IPS-20b (cell line): ENCODE measurements at regions not wholly inside any gene's neighbourhood (a gene's known extent, or its start where the extent isn't known, plus 50 kb on each side); places are given as distances from the start of the nearest gene placed in this dataset.

Experiments used
- H3K27ac ChIP-seq: one replicate; pipeline ENCODE4 v1.5.1; 2013; ENCODE audit warnings: low read length
- H3K27me3 ChIP-seq: 2 replicates; pipeline ENCODE4 v1.6.1; 2013; ENCODE audit warnings: mild to moderate bottlenecking, low read length, inconsistent platforms; ENCODE audit not compliant: insufficient read depth
- H3K36me3 ChIP-seq: 2 replicates; pipeline ENCODE4 v1.6.1; 2013; ENCODE audit warnings: low read depth, mild to moderate bottlenecking, inconsistent platforms, low read length, moderate library complexity; ENCODE audit not compliant: insufficient read depth
- H3K4me1 ChIP-seq: 2 replicates; pipeline ENCODE4 v1.6.1; 2013; ENCODE audit warnings: mild to moderate bottlenecking, control low read depth, inconsistent platforms, low read length, moderate library complexity; ENCODE audit not compliant: insufficient read depth
- H3K4me3 ChIP-seq: 2 replicates; pipeline ENCODE4 v1.5.1; 2013; ENCODE audit warnings: mild to moderate bottlenecking, low read length, inconsistent platforms
- H3K9ac ChIP-seq: 2 replicates; pipeline ENCODE4 v1.6.1; 2013; ENCODE audit warnings: low read depth, mild to moderate bottlenecking, inconsistent platforms, low read length, moderate library complexity
- H3K9me3 ChIP-seq: 2 replicates; pipeline ENCODE4 v1.6.1; 2013; ENCODE audit warnings: mild to moderate bottlenecking, low read depth, low read length, inconsistent platforms; ENCODE audit not compliant: insufficient read depth

- Histone ChIP-seq H3K4me3 (no peak overlapping the region), H3K27me3 (no peaks in the 10 kb centered on the region), H3K27ac (no peak overlapping the region), H3K36me3 (no peaks in the 10 kb centered on the region), H3K9me3 (no peaks in the 10 kb centered on the region), H3K4me1 (no peaks in the 10 kb centered on the region; the same call in 1 of the 2 replicates), H3K9ac (no peak overlapping the region)
Measured at GRCh38 chrX:51798701-51799100, 55.5 kb downstream of the GSPT2 start.

- H3K4me3 ChIP-seq: peak overlapping the region; percentile 91
- H3K9me3 ChIP-seq: no peaks in the 10 kb centered on the region
- peak overlapping the region; percentile 97 for H3K9ac ChIP-seq
- H3K27me3 ChIP-seq: no peaks in the 10 kb centered on the region
- H3K4me1 ChIP-seq: peaks cover 5% of the 10 kb centered on the region; the same call in 1 of the 2 replicates
- peak overlapping the region; percentile 93 for H3K27ac ChIP-seq
- H3K36me3 ChIP-seq: peaks cover 8% of the 10 kb centered on the region; the same call in 1 of the 2 replicates
Measured at GRCh38 chrX:51802917-51803688, 59.9 kb downstream of the GSPT2 start.

- Histone ChIP-seq H3K36me3 (peaks cover 8% of the 10 kb centered on the region; the same call in 1 of the 2 replicates), H3K9ac (peak overlapping the region; percentile 97; the same call in 1 of the 2 replicates), H3K27ac (no peak overlapping the region), H3K4me1 (peaks cover 5% of the 10 kb centered on the region; the same call in 1 of the 2 replicates), H3K4me3 (peak overlapping the region; percentile 91), H3K27me3 (no peaks in the 10 kb centered on the region), H3K9me3 (no peaks in the 10 kb centered on the region)
Measured at GRCh38 chrX:51803833-51804232, 60.6 kb downstream of the GSPT2 start.

GRCh38 chrX:51804741-51805140 is 61.5 kb downstream of the GSPT2 start:
- peak overlapping the region; percentile 91; the same call in 1 of the 2 replicates for H3K4me3 ChIP-seq
- peaks cover 5% of the 10 kb centered on the region; the same call in 1 of the 2 replicates for H3K4me1 ChIP-seq
- H3K9ac ChIP-seq: no peak overlapping the region
- no peak overlapping the region for H3K27ac ChIP-seq
- no peaks in the 10 kb centered on the region for H3K9me3 ChIP-seq
- no peaks in the 10 kb centered on the region for H3K27me3 ChIP-seq
- peaks cover 8% of the 10 kb centered on the region; the same call in 1 of the 2 replicates for H3K36me3 ChIP-seq

- Histone ChIP-seq H3K36me3 (peaks cover 5% of the 10 kb centered on the region; the same call in 1 of the 2 replicates), H3K27ac (no peak overlapping the region), H3K9ac (no peak overlapping the region), H3K4me1 (no peaks in the 10 kb centered on the region), H3K9me3 (no peaks in the 10 kb centered on the region), H3K27me3 (no peaks in the 10 kb centered on the region), H3K4me3 (no peak overlapping the region)
Measured at GRCh38 chrX:51813886-51814460, 70.7 kb downstream of the GSPT2 start.

DNA sequence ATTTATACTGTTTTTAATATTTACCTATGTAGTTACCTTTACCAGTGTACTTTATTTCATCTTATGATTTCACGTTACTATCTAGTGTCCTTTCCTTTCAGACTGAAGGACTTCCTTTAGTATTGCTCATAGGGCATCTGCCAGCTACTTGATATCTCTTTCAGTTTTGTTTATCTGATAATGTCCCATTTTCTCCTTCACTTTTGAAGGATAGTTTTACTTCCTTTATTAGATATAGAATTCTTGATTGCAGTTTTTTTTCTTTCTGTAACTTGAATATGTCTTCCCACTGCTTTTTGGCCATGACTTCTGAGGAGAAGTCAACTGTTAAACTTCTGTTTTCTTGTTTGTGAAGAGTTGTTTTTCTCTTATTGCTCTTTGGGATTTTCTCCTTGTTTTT is 69.4 kb upstream of the MAGED1 start:
- no peaks in the 10 kb centered on the region for H3K36me3 ChIP-seq
- no peak overlapping the region for H3K9ac ChIP-seq
- peaks cover 9% of the 10 kb centered on the region for H3K4me1 ChIP-seq
- no peaks in the 10 kb centered on the region for H3K27me3 ChIP-seq
- no peaks in the 10 kb centered on the region for H3K9me3 ChIP-seq
- H3K27ac ChIP-seq: no peak overlapping the region
- no peak overlapping the region for H3K4me3 ChIP-seq

- H3K9ac ChIP-seq: no peak overlapping the region
- no peak overlapping the region for H3K27ac ChIP-seq
- H3K9me3 ChIP-seq: no peaks in the 10 kb centered on the region
- H3K4me3 ChIP-seq: no peak overlapping the region
- no peaks in the 10 kb centered on the region for H3K27me3 ChIP-seq
- no peaks in the 10 kb centered on the region for H3K36me3 ChIP-seq
- H3K4me1 ChIP-seq: peaks cover 9% of the 10 kb centered on the region
Measured at GRCh38 chrX:51825436-51825835, 68.0 kb upstream of the MAGED1 start.

DNA sequence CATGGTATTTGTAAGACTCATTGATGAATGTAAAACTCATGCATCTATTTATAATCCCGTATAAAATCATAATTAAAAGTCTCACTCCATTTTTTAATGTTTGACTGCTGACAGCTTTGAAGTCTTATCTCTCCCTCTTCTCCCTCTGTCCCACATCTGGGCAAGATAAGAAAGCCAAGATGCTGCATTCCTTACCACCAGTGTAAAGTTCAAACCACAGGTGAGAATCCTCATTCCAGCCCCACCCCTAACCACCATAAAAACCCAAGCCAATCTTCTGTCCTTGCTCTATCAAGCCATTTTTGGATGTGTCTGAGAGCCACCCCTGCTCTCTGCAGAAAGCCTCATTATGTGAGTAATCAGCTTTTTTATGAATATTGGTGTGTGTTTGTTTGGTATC is 59.3 kb upstream of the MAGED1 start:
- no peak overlapping the region for H3K9ac ChIP-seq

DNA sequence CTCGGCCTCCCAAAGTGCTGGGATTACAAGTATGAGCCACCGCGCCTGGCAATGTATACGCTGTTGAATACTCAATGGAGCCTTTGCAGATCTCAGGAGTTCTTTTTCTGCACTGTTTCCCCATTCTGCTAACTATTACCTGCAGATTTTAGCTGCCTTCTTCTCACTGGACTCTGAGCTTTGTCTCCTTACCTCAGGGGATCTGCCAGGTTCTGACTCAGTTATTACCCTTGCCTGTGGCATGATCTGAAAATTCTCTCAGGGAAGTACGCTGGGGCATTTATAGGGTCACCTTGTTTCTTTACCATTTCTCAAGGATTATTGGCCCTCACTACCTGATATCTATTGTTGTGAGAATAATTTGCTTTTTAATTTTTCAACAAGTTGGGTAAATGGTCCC is 56.6 kb upstream of the MAGED1 start:
- Histone ChIP-seq H3K4me3 (no peak overlapping the region), H3K27ac (no peak overlapping the region), H3K27me3 (no peaks in the 10 kb centered on the region), H3K4me1 (no peaks in the 10 kb centered on the region; the same call in 1 of the 2 replicates), H3K36me3 (no peaks in the 10 kb centered on the region), H3K9ac (no peak overlapping the region), H3K9me3 (no peaks in the 10 kb centered on the region)

More for the DNA sequence above, 59.3 kb upstream of the MAGED1 start:
- H3K4me1 ChIP-seq: no peaks in the 10 kb centered on the region; the same call in 1 of the 2 replicates
- no peaks in the 10 kb centered on the region for H3K27me3 ChIP-seq
- H3K36me3 ChIP-seq: no peaks in the 10 kb centered on the region
- H3K27ac ChIP-seq: no peak overlapping the region
- no peaks in the 10 kb centered on the region for H3K9me3 ChIP-seq
- no peak overlapping the region for H3K4me3 ChIP-seq

DNA sequence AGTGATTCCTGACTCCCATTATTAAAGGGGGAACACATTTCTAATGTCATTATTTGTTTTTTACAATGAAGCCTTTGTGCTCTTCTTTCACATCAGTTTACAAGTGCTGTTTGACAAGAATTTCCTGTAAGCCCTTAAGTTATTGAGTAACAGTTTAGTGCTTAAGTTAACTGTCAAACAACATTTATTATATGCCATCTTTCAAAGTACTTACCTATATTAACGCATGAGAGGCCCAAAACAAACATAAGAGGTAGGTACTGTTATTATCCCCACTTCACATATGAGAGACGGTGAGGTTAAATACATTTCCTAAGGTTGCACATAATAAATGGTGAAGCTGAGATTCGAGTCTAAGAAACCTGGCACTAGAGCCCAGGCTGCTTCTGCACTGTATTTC is 56.0 kb upstream of the MAGED1 start:
- Histone ChIP-seq H3K27me3 (no peaks in the 10 kb centered on the region), H3K36me3 (no peaks in the 10 kb centered on the region), H3K27ac (no peak overlapping the region), H3K4me3 (no peak overlapping the region), H3K4me1 (no peaks in the 10 kb centered on the region; the same call in 1 of the 2 replicates), H3K9me3 (no peaks in the 10 kb centered on the region), H3K9ac (no peak overlapping the region)

DNA sequence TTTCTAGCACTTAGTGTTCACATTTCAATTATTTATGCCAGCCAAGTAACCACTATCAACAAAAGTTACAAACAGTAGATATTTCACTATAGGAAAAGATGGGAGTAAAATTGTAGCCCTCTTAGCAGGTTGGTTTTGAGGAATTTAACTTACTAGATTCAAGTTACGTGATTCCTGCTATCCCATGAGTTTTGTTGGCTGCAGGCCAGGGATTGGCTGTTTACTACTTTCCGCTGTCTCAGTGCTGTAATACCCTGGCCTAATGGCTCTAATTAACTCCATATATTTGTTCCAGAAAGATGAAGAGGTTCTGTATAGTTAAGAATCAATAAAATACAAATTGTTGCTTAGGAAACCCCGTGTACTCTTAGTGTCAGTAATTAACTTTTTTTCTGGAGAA is 55.5 kb upstream of the MAGED1 start:
- H3K27ac ChIP-seq: no peak overlapping the region
- no peaks in the 10 kb centered on the region for H3K36me3 ChIP-seq
- H3K9me3 ChIP-seq: no peaks in the 10 kb centered on the region
- H3K4me1 ChIP-seq: no peaks in the 10 kb centered on the region
- H3K27me3 ChIP-seq: no peaks in the 10 kb centered on the region
- no peak overlapping the region for H3K4me3 ChIP-seq
- no peak overlapping the region for H3K9ac ChIP-seq
